COR-L47 (cell line): ENCODE measurements at regions not wholly inside any gene's neighbourhood (a gene's known extent, or its start where the extent isn't known, plus 50 kb on each side); places are given as distances from the start of the nearest gene placed in this dataset.

Experiments
- DNase-seq: peaks from one replicate; lab custom pipeline; 2025; lab: John Stamatoyannopoulos, UW

GRCh38 chr1:11373895-11374747 is 101.1 kb downstream of the UBIAD1 start:
- DNase-seq, result no peak

- DNase-seq, result no peak
These were observed 101.7 kb downstream of the UBIAD1 start for GRCh38 chr1:11374748-11375110.

- no peak for DNase-seq
These were observed 101.9 kb upstream of the DISP3 start for GRCh38 chr1:11377001-11377583.

GRCh38 chr1:11377954-11378353 is 101.0 kb upstream of the DISP3 start:
- DNase-seq, result no peak

- no peak for DNase-seq
These were observed 99.1 kb upstream of the DISP3 start for GRCh38 chr1:11379851-11380250.

GRCh38 chr1:11380500-11380899 is 98.5 kb upstream of the DISP3 start:
- DNase-seq, result no peak

- DNase-seq, result no peak
These were observed 95.3 kb upstream of the DISP3 start for GRCh38 chr1:11383553-11384169.

- DNase-seq, result no peak
These were observed 94.8 kb upstream of the DISP3 start for GRCh38 chr1:11384170-11384554.

- no peak for DNase-seq
These were observed 91.1 kb upstream of the DISP3 start for GRCh38 chr1:11387829-11388228.

- no peak for DNase-seq
These were observed 90.3 kb upstream of the DISP3 start for GRCh38 chr1:11388617-11389016.

GRCh38 chr1:11391327-11391726 is 87.6 kb upstream of the DISP3 start:
- DNase-seq, result no peak

GRCh38 chr1:11391886-11392285 is 87.1 kb upstream of the DISP3 start:
- no peak for DNase-seq

GRCh38 chr1:11394592-11395245 is 84.2 kb upstream of the DISP3 start:
- no peak for DNase-seq

- DNase-seq, result no peak
These were observed 83.3 kb upstream of the DISP3 start for GRCh38 chr1:11395616-11396015.

GRCh38 chr1:11397151-11397901 is 81.6 kb upstream of the DISP3 start:
- no peak for DNase-seq

GRCh38 chr1:11399250-11399649 is 79.7 kb upstream of the DISP3 start:
- no peak for DNase-seq

- no peak for DNase-seq
These were observed 78.8 kb upstream of the DISP3 start for GRCh38 chr1:11400155-11400554.

- no peak for DNase-seq
These were observed 78.4 kb upstream of the DISP3 start for GRCh38 chr1:11400567-11400966.

GRCh38 chr1:11406845-11407244 is 72.1 kb upstream of the DISP3 start:
- DNase-seq, result no peak

GRCh38 chr1:11407301-11407994 is 71.5 kb upstream of the DISP3 start:
- DNase-seq, result no peak

GRCh38 chr1:11412141-11412540 is 66.8 kb upstream of the DISP3 start:
- DNase-seq, result no peak

- no peak for DNase-seq
These were observed 65.0 kb upstream of the DISP3 start for GRCh38 chr1:11413986-11414391.
